ENCODE measurements at regions not wholly inside any gene's neighbourhood (a gene's known extent, or its start where the extent isn't known, plus 50 kb on each side); places are given as distances from the start of the nearest gene placed in this dataset.
"Not testable (repeated sequence)": the region's sequence is repeated elsewhere in the genome, so short reads cannot be mapped to it uniquely, and the experiment has no call there.

DNA sequence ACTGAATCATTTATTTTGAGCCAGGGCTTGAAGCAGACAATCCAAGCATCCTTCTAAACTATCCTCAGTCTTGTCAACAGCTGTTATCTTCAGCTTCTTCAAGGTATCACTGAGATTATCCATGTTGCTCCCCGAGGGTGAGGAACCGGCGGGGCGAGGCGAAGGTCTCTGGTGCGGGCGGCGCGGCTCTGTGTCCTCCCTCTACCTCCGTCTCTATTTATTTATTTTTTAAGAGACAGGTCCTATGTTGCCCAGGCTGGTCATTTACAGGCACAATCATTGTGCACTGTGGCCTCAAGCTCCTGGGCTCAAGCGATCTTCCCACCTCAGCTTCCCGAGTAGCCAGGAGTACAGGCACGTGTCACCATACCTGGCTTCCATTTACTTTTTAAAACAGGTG is 130.0 kb downstream of the SRGAP2 start:
- H3K4me1 ChIP-seq (ENCODE audit: control insufficient read depth in 2 of 2, insufficient read depth in 2 of 2, low read length in 2 of 2); H3K36me3 ChIP-seq (ENCODE audit: control insufficient read depth in 2 of 2, insufficient read depth in 2 of 2, low read length in 1 of 2); H3K4me3 ChIP-seq (ENCODE audit: low read length in 2 of 2); H3K27me3 ChIP-seq (ENCODE audit: control insufficient read depth in 2 of 2, insufficient read depth in 1 of 2, low read length in 1 of 2); DNase-seq (ENCODE audit: low read depth in 6 of 9, low spot score in 9 of 9); H3K9me3 ChIP-seq (ENCODE audit: control insufficient read depth in 2 of 2, insufficient read depth in 1 of 2, low read length in 1 of 2); H3K27ac ChIP-seq (ENCODE audit: low read depth in 1 of 2, low read length in 1 of 2): not testable (repeated sequence)
- over 99% methylated on average over 13 of the region's 13 CpGs for WGBS

DNA sequence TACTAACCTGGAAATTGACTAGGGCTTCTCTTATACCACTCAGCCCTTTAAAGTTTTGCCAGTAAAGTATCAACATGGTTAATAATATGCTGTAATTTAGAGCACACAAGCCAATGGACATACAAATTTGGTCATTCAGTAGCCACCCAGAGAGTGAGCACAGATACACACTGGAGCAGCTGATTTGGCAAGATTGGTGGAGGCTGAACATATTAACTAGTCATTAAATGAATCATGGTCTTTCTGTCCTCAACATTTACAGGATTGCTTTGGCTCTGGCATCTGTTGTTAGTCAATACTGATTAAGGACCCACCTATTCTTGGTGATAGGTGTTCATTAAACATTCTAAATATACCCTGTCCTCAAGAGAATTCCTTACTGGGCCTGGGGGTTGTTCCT is 130.6 kb downstream of the SRGAP2 start:
- H3K27me3 ChIP-seq (ENCODE audit: control insufficient read depth in 2 of 2, insufficient read depth in 1 of 2, low read length in 1 of 2); H3K27ac ChIP-seq (ENCODE audit: low read depth in 1 of 2, low read length in 1 of 2); DNase-seq (ENCODE audit: low read depth in 6 of 9, low spot score in 9 of 9); H3K9me3 ChIP-seq (ENCODE audit: control insufficient read depth in 2 of 2, insufficient read depth in 1 of 2, low read length in 1 of 2); H3K4me3 ChIP-seq (ENCODE audit: low read length in 2 of 2); H3K4me1 ChIP-seq (ENCODE audit: control insufficient read depth in 2 of 2, insufficient read depth in 2 of 2, low read length in 2 of 2); H3K36me3 ChIP-seq (ENCODE audit: control insufficient read depth in 2 of 2, insufficient read depth in 2 of 2, low read length in 1 of 2): not testable (repeated sequence)

GRCh38 chr1:206334481-206334880 is 131.1 kb downstream of the SRGAP2 start:
- H3K27me3 ChIP-seq (ENCODE audit: control insufficient read depth in 2 of 2, insufficient read depth in 1 of 2, low read length in 1 of 2); DNase-seq (ENCODE audit: low read depth in 6 of 9, low spot score in 9 of 9); H3K9me3 ChIP-seq (ENCODE audit: control insufficient read depth in 2 of 2, insufficient read depth in 1 of 2, low read length in 1 of 2); H3K4me3 ChIP-seq (ENCODE audit: low read length in 2 of 2); H3K4me1 ChIP-seq (ENCODE audit: control insufficient read depth in 2 of 2, insufficient read depth in 2 of 2, low read length in 2 of 2); H3K36me3 ChIP-seq (ENCODE audit: control insufficient read depth in 2 of 2, insufficient read depth in 2 of 2, low read length in 1 of 2); H3K27ac ChIP-seq (ENCODE audit: low read depth in 1 of 2, low read length in 1 of 2): not testable (repeated sequence)
- 98% methylated on average over 3 of the region's 3 CpGs for WGBS

GRCh38 chr1:206335162-206335561 is 131.8 kb downstream of the SRGAP2 start:
- H3K27me3 ChIP-seq (ENCODE audit: control insufficient read depth in 2 of 2, insufficient read depth in 1 of 2, low read length in 1 of 2); H3K27ac ChIP-seq (ENCODE audit: low read depth in 1 of 2, low read length in 1 of 2); H3K9me3 ChIP-seq (ENCODE audit: control insufficient read depth in 2 of 2, insufficient read depth in 1 of 2, low read length in 1 of 2); H3K36me3 ChIP-seq (ENCODE audit: control insufficient read depth in 2 of 2, insufficient read depth in 2 of 2, low read length in 1 of 2); H3K4me3 ChIP-seq (ENCODE audit: low read length in 2 of 2); H3K4me1 ChIP-seq (ENCODE audit: control insufficient read depth in 2 of 2, insufficient read depth in 2 of 2, low read length in 2 of 2); DNase-seq (ENCODE audit: low read depth in 6 of 9, low spot score in 9 of 9): not testable (repeated sequence)

DNA sequence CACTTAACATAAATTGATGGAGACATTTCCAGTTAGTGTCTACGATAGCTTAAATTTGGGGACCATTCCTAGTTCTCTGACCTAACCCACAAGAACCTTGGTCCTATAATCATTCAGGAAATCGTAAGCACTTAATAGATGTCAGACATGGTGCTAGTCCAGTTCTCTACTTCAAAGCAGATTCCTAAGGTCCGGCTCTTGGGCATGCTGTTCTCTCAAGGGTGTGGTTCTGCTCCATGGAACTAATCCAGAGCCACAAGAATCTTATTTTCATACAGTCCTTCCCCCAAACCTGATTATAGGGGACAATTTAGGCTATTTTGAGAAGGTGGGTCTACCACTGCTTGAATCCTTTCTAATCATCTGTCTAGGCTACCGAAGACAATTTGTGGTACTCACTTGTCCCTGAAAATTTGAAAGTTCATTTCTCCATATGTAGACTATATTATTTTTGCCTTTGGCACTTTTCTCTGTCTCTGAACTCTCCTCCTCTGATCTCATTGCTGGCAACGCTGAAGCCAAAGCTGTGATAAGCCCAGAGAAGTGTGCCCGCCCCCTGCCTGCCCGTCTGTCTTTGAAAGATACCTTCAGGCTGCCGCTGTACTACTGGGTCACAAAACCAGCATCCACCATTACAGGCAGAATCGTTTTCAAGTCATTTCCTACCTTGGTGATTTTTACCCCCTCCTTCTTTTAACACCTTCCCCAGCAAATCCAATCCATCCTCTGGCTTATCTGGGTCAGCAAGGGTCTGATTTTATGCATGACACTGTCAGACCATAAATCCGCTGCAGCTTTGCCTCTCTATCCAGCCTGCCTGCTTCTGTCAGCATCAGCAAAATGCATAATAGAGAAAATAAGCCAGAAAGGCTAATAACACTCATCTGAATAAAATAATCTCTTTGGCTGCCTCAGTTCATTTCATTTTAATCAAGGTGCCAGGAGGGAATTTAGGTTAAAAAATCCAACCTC is 132.8 kb downstream of the SRGAP2 start:
- not testable (repeated sequence) for H3K27me3 ChIP-seq (ENCODE audit: control insufficient read depth in 2 of 2, insufficient read depth in 1 of 2, low read length in 1 of 2); H3K4me3 ChIP-seq (ENCODE audit: low read length in 2 of 2); H3K36me3 ChIP-seq (ENCODE audit: control insufficient read depth in 2 of 2, insufficient read depth in 2 of 2, low read length in 1 of 2); H3K4me1 ChIP-seq (ENCODE audit: control insufficient read depth in 2 of 2, insufficient read depth in 2 of 2, low read length in 2 of 2); DNase-seq (ENCODE audit: low read depth in 6 of 9, low spot score in 9 of 9); H3K9me3 ChIP-seq (ENCODE audit: control insufficient read depth in 2 of 2, insufficient read depth in 1 of 2, low read length in 1 of 2); H3K27ac ChIP-seq (ENCODE audit: low read depth in 1 of 2, low read length in 1 of 2)
- WGBS = 98% methylated on average over 3 of the region's 10 CpGs

DNA sequence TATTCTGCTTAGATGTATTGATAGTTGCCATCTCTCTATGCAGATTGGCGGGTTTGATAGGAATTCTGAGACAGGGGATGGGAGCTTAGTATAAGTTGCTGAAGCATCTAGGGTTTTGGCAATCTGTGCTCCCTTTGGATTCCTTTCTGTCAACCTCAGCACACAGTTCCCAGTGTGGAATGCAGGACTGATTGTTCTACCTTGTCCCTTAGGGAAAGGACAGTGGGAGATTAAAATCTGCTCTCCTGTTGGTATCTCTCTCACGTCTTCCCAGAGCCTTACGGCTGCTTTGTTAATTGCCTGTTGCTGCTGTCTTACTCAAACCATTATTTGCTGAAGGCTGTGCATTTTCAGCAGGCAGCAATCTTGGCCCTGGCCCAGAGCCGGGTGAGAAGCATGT is 133.3 kb upstream of the IKBKE start:
- not testable (repeated sequence) for H3K27ac ChIP-seq (ENCODE audit: low read depth in 1 of 2, low read length in 1 of 2); H3K4me3 ChIP-seq (ENCODE audit: low read length in 2 of 2); H3K4me1 ChIP-seq (ENCODE audit: control insufficient read depth in 2 of 2, insufficient read depth in 2 of 2, low read length in 2 of 2); H3K27me3 ChIP-seq (ENCODE audit: control insufficient read depth in 2 of 2, insufficient read depth in 1 of 2, low read length in 1 of 2); H3K9me3 ChIP-seq (ENCODE audit: control insufficient read depth in 2 of 2, insufficient read depth in 1 of 2, low read length in 1 of 2); DNase-seq (ENCODE audit: low read depth in 6 of 9, low spot score in 9 of 9); H3K36me3 ChIP-seq (ENCODE audit: control insufficient read depth in 2 of 2, insufficient read depth in 2 of 2, low read length in 1 of 2)
- 97% methylated on average over 1 of the region's 4 CpGs for WGBS

DNA sequence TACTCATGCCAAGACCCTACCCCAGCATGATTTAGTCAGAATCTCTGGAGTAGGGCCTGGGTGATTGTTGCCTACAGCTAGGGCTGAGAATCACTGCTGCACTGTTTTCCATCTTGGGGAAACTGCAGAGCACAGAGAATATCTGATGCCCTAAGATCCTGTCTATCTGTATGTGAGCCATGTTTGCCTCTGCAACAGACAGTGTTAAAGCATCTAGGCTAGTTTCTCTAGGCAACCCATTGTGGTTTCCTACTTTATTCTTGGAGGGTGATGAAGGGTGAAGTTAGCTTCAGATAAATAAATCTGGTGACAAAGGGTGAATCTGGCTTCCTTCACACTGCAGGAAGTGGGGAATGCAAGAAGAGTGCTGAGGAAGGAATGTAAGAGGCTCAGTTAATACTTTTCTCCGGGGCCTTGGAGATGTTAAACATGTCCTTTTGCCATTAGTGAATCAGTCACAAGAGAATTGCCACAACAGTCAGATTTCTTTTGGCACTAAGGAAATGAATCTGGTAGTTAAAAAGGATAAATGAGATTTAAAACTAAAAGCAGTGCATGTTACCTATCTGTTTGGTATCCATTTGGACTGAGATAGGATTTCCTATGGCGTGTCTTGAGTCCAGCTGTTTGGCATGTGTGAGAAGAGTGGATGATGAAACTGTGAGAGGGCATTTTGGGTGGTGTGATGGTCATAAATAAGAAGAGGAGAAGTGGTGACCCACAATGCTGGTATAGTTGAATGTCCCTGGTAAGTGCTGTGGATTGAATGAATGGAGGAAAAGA is 119.6 kb upstream of the IKBKE start:
- H3K27me3 ChIP-seq (ENCODE audit: control insufficient read depth in 2 of 2, insufficient read depth in 1 of 2, low read length in 1 of 2); H3K27ac ChIP-seq (ENCODE audit: low read depth in 1 of 2, low read length in 1 of 2); DNase-seq (ENCODE audit: low read depth in 6 of 9, low spot score in 9 of 9); H3K4me3 ChIP-seq (ENCODE audit: low read length in 2 of 2); H3K4me1 ChIP-seq (ENCODE audit: control insufficient read depth in 2 of 2, insufficient read depth in 2 of 2, low read length in 2 of 2); H3K9me3 ChIP-seq (ENCODE audit: control insufficient read depth in 2 of 2, insufficient read depth in 1 of 2, low read length in 1 of 2); H3K36me3 ChIP-seq (ENCODE audit: control insufficient read depth in 2 of 2, insufficient read depth in 2 of 2, low read length in 1 of 2): not testable (repeated sequence)
- 48% methylated on average over 2 of the region's 2 CpGs for WGBS

DNA sequence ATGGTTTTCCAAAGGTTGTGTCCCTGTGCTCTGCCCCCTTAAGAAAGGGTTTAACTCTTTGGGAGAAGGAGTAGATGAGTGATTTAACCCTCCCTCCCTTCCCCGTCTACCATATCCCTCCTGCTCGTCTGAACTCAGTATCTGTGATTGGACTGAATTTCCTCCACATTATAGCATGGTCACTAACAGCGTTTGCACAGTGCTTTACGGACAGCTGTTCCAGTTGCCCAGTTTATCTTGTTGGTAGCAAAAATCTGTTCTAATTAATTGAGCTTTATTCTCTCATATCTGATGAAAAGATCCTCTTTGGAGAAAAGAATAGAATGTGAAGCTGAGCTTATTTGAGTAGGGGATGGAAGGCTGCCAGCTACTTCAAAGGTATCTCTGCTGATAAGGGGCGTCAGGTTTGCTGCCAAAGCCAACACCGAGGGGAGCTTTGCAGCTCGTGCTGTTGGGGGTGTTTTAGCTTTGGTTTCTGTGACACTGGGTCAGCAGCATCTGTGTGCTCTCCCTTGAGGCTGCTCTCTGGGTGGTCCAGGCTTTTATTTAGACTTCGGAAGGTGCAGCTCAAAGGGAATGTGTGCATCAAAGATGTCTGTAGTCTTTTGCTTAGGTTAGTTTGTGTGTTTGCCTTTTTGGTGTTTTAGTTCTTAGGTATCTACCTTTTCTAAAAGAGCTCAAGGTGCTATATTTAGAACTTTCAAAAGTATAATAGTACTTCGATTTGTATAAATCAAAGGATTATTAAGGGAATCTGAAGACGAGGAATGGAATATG is 118.8 kb upstream of the IKBKE start:
- H3K4me3 ChIP-seq (ENCODE audit: low read length in 2 of 2); H3K4me1 ChIP-seq (ENCODE audit: control insufficient read depth in 2 of 2, insufficient read depth in 2 of 2, low read length in 2 of 2); DNase-seq (ENCODE audit: low read depth in 6 of 9, low spot score in 9 of 9); H3K36me3 ChIP-seq (ENCODE audit: control insufficient read depth in 2 of 2, insufficient read depth in 2 of 2, low read length in 1 of 2); H3K27me3 ChIP-seq (ENCODE audit: control insufficient read depth in 2 of 2, insufficient read depth in 1 of 2, low read length in 1 of 2); H3K27ac ChIP-seq (ENCODE audit: low read depth in 1 of 2, low read length in 1 of 2); H3K9me3 ChIP-seq (ENCODE audit: control insufficient read depth in 2 of 2, insufficient read depth in 1 of 2, low read length in 1 of 2): not testable (repeated sequence)
- WGBS = 93% methylated on average over 4 of the region's 10 CpGs

DNA sequence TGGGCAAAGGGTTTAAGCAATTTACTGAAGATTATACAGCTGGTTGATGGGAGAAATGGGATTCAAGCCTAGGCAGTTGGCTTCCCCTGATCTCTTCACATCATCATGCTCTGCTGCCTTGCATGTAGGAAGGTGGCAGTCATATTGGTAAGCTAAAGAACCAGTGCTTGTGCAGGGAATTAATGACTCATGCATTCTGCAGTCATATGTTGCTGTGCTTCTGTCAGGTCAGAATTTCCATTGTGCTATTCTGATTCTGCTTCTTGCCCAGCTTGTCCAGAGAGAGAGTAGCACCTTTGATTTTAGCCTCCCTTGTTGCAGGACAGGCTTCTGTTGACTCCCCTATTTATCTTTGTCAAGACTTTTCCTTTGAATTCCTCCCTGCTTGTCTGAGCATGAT is 114.0 kb upstream of the IKBKE start:
- not testable (repeated sequence) for DNase-seq (ENCODE audit: low read depth in 6 of 9, low spot score in 9 of 9); H3K27ac ChIP-seq (ENCODE audit: low read depth in 1 of 2, low read length in 1 of 2)

More for the DNA sequence above, 114.0 kb upstream of the IKBKE start:
- H3K27me3 ChIP-seq (ENCODE audit: control insufficient read depth in 2 of 2, insufficient read depth in 1 of 2, low read length in 1 of 2); H3K9me3 ChIP-seq (ENCODE audit: control insufficient read depth in 2 of 2, insufficient read depth in 1 of 2, low read length in 1 of 2); H3K4me3 ChIP-seq (ENCODE audit: low read length in 2 of 2); H3K36me3 ChIP-seq (ENCODE audit: control insufficient read depth in 2 of 2, insufficient read depth in 2 of 2, low read length in 1 of 2); H3K4me1 ChIP-seq (ENCODE audit: control insufficient read depth in 2 of 2, insufficient read depth in 2 of 2, low read length in 2 of 2): not testable (repeated sequence)

Data from thymus (tissue), 11 donors.